ENCODE measurements at regions not wholly inside any gene's neighbourhood (a gene's known extent, or its start where the extent isn't known, plus 50 kb on each side); places are given as distances from the start of the nearest gene placed in this dataset.

- DNase-seq (ENCODE audit: low read depth): no peak
- H3K4me3 ChIP-seq (ENCODE audit: low read length): no peak overlapping the region
- TF ChIP-seq, protein P1, sequence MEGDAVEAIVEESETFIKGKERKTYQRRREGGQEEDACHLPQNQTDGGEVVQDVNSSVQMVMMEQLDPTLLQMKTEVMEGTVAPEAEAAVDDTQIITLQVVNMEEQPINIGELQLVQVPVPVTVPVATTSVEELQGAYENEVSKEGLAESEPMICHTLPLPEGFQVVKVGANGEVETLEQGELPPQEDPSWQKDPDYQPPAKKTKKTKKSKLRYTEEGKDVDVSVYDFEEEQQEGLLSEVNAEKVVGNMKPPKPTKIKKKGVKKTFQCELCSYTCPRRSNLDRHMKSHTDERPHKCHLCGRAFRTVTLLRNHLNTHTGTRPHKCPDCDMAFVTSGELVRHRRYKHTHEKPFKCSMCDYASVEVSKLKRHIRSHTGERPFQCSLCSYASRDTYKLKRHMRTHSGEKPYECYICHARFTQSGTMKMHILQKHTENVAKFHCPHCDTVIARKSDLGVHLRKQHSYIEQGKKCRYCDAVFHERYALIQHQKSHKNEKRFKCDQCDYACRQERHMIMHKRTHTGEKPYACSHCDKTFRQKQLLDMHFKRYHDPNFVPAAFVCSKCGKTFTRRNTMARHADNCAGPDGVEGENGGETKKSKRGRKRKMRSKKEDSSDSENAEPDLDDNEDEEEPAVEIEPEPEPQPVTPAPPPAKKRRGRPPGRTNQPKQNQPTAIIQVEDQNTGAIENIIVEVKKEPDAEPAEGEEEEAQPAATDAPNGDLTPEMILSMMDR (IDR thresholded peaks at IDR 0.05; ENCODE audit: insufficient read depth, low read depth, low read length, missing control alignments): no peak
Observed at GRCh38 chr7:88548399-88548798, 211.1 kb upstream of the ZNF804B start.

GRCh38 chr7:88546808-88547207 is 212.7 kb upstream of the ZNF804B start:
- DNase-seq (ENCODE audit: low read depth): peak; percentile 58

GRCh38 chr7:88545663-88546062 is 213.8 kb upstream of the ZNF804B start:
- peak; percentile 25 for DNase-seq (ENCODE audit: low read depth)
- H3K4me3 ChIP-seq (ENCODE audit: low read length): no peak overlapping the region
- TF ChIP-seq, protein P1 (IDR thresholded peaks at IDR 0.05; ENCODE audit: insufficient read depth, low read depth, low read length, missing control alignments): no peak

More at GRCh38 chr7:88546808-88547207, 212.7 kb upstream of the ZNF804B start:
- TF ChIP-seq, protein P1 (IDR thresholded peaks at IDR 0.05; ENCODE audit: insufficient read depth, low read depth, low read length, missing control alignments): peak; percentile 61
- H3K4me3 ChIP-seq (ENCODE audit: low read length): no peak overlapping the region

GRCh38 chr7:88540012-88540411 is 219.5 kb upstream of the ZNF804B start:
- TF ChIP-seq, protein P1 (IDR thresholded peaks at IDR 0.05; ENCODE audit: insufficient read depth, low read depth, low read length, missing control alignments): no peak
- no peak overlapping the region for H3K4me3 ChIP-seq (ENCODE audit: low read length)
- DNase-seq (ENCODE audit: low read depth): no peak

DNA sequence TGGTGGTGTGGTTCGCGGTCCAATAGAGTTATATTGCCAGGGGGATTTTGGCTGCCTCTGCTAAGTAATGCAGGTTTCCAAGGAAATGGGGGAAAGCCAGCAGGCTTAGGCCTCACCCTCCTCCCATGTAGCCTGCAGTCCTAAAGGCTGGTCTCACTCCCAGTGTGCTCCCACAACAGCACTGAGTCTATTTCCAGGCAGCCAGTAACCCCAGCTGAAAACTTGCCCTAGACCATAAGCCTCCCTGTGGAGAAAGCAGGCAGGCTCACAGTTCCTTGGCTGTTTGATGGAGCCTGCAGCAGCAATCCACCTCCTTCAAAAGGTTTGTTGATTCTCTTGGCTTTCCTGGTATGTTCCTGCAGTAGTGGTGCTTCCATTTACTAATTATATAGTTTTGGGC is 220.0 kb upstream of the ZNF804B start:
- DNase-seq (ENCODE audit: low read depth): no peak
- TF ChIP-seq, protein P1 (IDR thresholded peaks at IDR 0.05; ENCODE audit: insufficient read depth, low read depth, low read length, missing control alignments): no peak
- H3K4me3 ChIP-seq (ENCODE audit: low read length): no peak overlapping the region

DNA sequence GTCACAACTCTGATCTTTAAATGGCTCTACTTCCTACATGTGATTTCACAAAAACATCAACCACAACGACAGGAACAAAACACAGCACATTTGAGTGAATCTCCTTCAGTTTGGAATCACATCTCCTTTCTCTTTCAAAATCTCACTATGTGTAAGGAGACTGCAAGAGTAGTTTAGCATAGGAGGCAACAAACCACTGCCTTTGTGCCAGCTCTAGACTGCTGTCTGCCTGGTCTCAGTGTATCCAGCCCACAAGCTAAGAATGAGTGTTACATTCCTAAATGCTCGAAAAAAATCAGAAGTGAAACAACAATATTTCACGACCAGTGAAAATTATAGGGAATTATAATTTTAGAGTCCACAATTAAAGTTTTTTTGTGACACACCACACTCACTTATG is 217.0 kb upstream of the STEAP4 start:
- H3K4me3 ChIP-seq (ENCODE audit: low read length): no peak overlapping the region
- DNase-seq (ENCODE audit: low read depth): no peak
- TF ChIP-seq, protein P1 (IDR thresholded peaks at IDR 0.05; ENCODE audit: insufficient read depth, low read depth, low read length, missing control alignments): no peak

DNA sequence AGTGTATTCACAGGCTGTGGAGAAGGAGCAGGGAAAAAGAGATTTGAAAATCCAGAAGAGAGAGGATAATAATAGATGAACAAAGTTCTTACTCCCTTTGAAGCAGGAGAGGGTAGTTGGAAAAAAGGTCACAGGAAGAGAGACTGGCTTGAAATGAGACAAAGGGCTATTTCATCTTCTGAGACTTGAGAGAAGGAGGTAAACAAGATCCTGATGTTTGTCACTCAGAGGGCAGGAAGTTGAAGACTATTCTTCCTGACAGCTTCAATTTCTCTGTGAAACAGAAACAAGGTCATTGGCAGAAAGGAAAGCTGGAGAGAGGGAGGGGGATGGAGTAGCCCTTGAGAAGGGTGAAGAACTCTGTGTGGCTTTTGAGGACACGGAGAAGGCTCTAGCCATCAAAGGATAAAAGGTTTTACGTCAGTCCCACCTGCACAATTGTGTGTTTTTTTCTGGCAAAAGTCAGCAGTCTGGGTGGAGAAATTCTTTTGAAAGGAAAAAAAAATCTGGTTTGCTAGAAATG is 216.1 kb upstream of the STEAP4 start:
- H3K4me3 ChIP-seq (ENCODE audit: low read length): no peak overlapping the region
- DNase-seq (ENCODE audit: low read depth): no peak
- TF ChIP-seq, protein P1 (IDR thresholded peaks at IDR 0.05; ENCODE audit: insufficient read depth, low read depth, low read length, missing control alignments): no peak

Data from epithelial cell of esophagus (primary cell).